Omental fat pad (tissue), 3 donors: ENCODE measurements at regions not wholly inside any gene's neighbourhood (a gene's known extent, or its start where the extent isn't known, plus 50 kb on each side); places are given as distances from the start of the nearest gene placed in this dataset.

Source experiments
- ATAC-seq: fragments of 150-250 bp; one replicate; pipeline ENCODE4 v1.9.1; 2016; ENCODE audit warnings: mild to moderate bottlenecking, moderate library complexity; ENCODE audit not compliant: low FRiP score
- DNase-seq: peaks from one replicate; pipeline ENCODE4 v3.0.0-alpha.2; 2019; ENCODE audit warnings: low spot score
- CTCF ChIP-seq, 3 donors: fragments of 450-650 bp; IDR thresholded peaks; one replicate each; pipeline ENCODE4 v1.5.1; 2016 to 2017; ENCODE audit warnings: antibody characterized with exemption in 3 of 3, mild to moderate bottlenecking in 3 of 3, moderate library complexity in 2 of 3

GRCh38 chr2:175310813-175311504, 129.4 kb upstream of the ATP5MC3 start:
- ATAC-seq (no peak), DNase-seq (no peak)
- no peak for TF ChIP-seq CTCF (IDR thresholded peaks at IDR 0.05)

DNA sequence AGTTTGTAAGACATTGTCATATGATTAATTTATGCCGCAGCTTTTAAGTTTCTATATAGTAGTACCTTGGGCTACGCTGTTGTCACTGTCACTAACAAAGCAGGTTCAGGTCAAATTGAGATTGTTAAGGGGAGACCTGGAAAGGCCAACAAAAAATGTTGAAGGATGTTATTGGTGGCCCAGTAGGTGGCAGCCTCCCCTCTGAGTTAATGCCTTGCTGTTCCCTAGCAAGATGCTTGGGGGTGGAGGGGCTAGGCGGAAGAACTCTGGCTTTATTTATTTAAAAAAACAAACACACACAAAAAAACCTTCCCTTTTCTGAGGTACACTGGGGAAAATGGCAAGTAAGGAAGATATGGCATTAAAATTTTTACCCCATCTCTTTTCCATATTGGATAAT, 128.3 kb upstream of the ATP5MC3 start:
- DNase-seq = no peak
- no peak for ATAC-seq
- TF ChIP-seq CTCF (IDR thresholded peaks at IDR 0.05) = no peak

DNA sequence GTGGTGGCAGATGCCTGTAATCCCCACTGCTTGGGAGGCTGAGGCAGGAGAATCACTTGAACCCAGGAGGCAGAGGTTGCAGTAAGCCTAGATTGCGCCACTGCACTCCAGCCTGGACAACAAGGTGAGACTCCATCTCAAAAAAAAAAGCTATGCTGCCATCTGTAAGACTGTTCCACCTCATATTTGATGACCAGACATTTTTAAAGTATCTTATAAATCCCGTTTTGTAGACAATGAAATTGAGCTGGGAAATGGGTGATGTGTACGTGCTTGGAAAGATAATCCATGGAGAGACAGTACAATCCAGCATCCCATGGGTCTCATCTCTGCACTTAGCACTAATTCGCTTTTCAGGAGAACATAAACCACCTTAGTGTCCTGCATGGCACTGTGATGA, 126.5 kb upstream of the ATP5MC3 start:
- no peak for ATAC-seq

GRCh38 chr2:175304541-175304940, 123.0 kb upstream of the ATP5MC3 start:
- ATAC-seq = no peak
- DNase-seq = no peak
- no peak for TF ChIP-seq CTCF (IDR thresholded peaks at IDR 0.05)

More for the DNA sequence above, 126.5 kb upstream of the ATP5MC3 start:
- DNase-seq = no peak
- TF ChIP-seq CTCF (IDR thresholded peaks at IDR 0.05) = no peak

- TF ChIP-seq CTCF (IDR thresholded peaks at IDR 0.05) = no peak
- no peak for ATAC-seq
These were observed 112.3 kb upstream of the ATP5MC3 start for GRCh38 chr2:175293776-175294175.

DNA sequence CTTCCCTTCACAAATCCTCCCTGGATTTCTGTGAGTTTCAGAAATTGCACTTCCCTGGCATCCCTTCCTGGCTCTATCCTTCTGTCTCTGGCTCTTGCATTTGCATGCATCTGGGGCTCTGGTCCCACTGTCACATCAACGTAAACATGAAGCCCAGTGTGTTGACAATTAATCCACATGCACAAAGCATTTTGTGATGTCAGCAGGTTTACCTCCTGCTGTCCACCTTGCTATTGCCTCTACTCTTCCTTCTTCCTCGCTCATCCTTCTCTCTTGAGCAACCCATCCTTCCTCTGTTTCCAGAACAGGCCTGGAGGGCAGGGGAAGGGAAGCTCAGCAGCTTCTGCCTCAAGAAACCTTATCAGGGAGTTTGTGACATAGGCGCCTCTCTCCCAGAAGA, 111.7 kb upstream of the ATP5MC3 start:
- DNase-seq = no peak
- ATAC-seq = no peak
- TF ChIP-seq CTCF (IDR thresholded peaks at IDR 0.05) = no peak

More at GRCh38 chr2:175293776-175294175, 112.3 kb upstream of the ATP5MC3 start:
- DNase-seq = no peak

DNA sequence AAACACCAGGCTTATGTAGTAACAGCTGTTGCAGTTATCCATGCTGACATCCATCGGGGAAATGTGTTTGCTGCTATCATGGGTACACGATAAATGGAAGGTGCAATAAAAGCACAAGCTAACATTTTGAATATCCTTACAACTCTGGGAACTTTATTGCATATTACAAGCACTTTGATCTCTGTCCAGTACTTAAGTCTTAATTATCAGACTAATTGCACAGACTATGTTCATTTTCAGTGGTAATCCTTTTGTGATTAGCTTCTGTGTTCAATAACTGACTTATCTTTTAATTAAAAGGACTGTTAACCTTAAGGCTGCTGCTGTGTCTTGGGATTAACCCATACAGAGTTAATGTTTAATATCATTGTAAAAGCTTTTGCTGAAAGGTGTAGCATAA, 101.4 kb upstream of the ATP5MC3 start:
- no peak for ATAC-seq
- TF ChIP-seq CTCF (IDR thresholded peaks at IDR 0.05) = no peak
- no peak for DNase-seq
